A549 (cell line): ENCODE measurements at regions not wholly inside any gene's neighbourhood (a gene's known extent, or its start where the extent isn't known, plus 50 kb on each side); places are given as distances from the start of the nearest gene placed in this dataset.

ENCODE experiments used
- ATAC-seq, 2 experiments: fragments of 200-7000 bp in 1 of 2; fragments of >200 bp in 1 of 2; cut with Nextera tagmentation in 1 of 2; cut with Tn5 transposase in 1 of 2; 3 replicates each; pipeline versions ENCODE4 v1.8.0 to v1.9.1; 2018 to 2020; ENCODE audit warnings: mild to moderate bottlenecking in 1 of 2, moderate library complexity in 1 of 2
- CTCF ChIA-PET: fragments of 300-600 bp; sonication (Branson Sonifier 250); formaldehyde crosslinking; extraction: SDS; loops from one replicate; lab custom pipeline; 2021; ENCODE audit warnings: antibody characterized with exemption, inconsistent platforms; lab: Yijun Ruan, JAX
- POLR2A ChIA-PET: fragments of 350-600 bp; formaldehyde crosslinking; extraction: SDS; loops from one replicate; lab custom pipeline; 2021; ENCODE audit warnings: antibody characterized with exemption, inconsistent platforms; lab: Yijun Ruan, JAX
- DNase-seq, 2 experiments: peaks; one replicate each; pipeline versions ENCODE4 v3.0.0 to v3.0.0-alpha.2; 2011 to 2016; ENCODE audit warnings: low read depth in 1 of 2, low spot score in 1 of 2
- FAIRE-seq: peaks from 2 replicates; lab custom pipeline; 2011; peaks lifted over from hg19 to GRCh38; lab: Jason Lieb, UNC
- H3K27ac ChIP-seq, 2 experiments: fragments of >200 bp; sonication (Bioruptor Twin); formaldehyde crosslinking; 3 replicates each; pipeline ENCODE4 v1.5.1; 2016 to 2017
- H3K4me1 ChIP-seq: fragments of >200 bp; sonication (Bioruptor Twin); formaldehyde crosslinking; 3 replicates; pipeline ENCODE4 v1.6.1; 2016
- H3K4me2 ChIP-seq: fragments of >200 bp; sonication (Bioruptor Twin); formaldehyde crosslinking; 3 replicates; pipeline ENCODE4 v1.6.1; 2016
- H3K4me3 ChIP-seq: fragments of >200 bp; sonication (Bioruptor Twin); formaldehyde crosslinking; 3 replicates; pipeline ENCODE4 v1.5.1; 2016
- H3K9me3 ChIP-seq: fragments of >200 bp; sonication (Bioruptor Twin); formaldehyde crosslinking; 3 replicates; pipeline ENCODE4 v1.6.1; 2016
- ATOH8 ChIP-seq: fragments of 250-450 bp; sonication (Bioruptor Pico); IDR thresholded peaks from 2 replicates; pipeline ENCODE4 v1.5.0; 2020; ENCODE audit warnings: low read depth, mild to moderate bottlenecking, moderate library complexity
- CHD4 ChIP-seq: fragments of 200-600 bp; sonication (generic); IDR thresholded peaks from 2 replicates; pipeline ENCODE4 v1.6.1; 2016; ENCODE audit warnings: antibody characterized with exemption, mild to moderate bottlenecking, borderline replicate concordance
- ESRRA ChIP-seq: fragments of 150-350 bp; IDR thresholded peaks from 2 replicates; pipeline ENCODE4 v1.6.1; 2014; ENCODE audit warnings: mild to moderate bottlenecking, low read length, borderline replicate concordance
- FOXS1 ChIP-seq: fragments of 250-450 bp; sonication (Bioruptor Pico); IDR thresholded peaks from 2 replicates; pipeline ENCODE4 v1.5.0; 2020; ENCODE audit warnings: mild to moderate bottlenecking, moderate library complexity
- HMGXB4 ChIP-seq: fragments of 250-450 bp; sonication (Bioruptor Pico); IDR thresholded peaks from 2 replicates; pipeline ENCODE4 v1.5.0; 2021; ENCODE audit warnings: mild to moderate bottlenecking, moderate library complexity, borderline replicate concordance
- HOXB13 ChIP-seq: fragments of 250-450 bp; sonication (Bioruptor Pico); IDR thresholded peaks from 2 replicates; pipeline ENCODE4 v1.5.0; 2020; ENCODE audit warnings: low read depth, mild to moderate bottlenecking, moderate library complexity
- JUNB ChIP-seq: fragments of >200 bp; sonication (Bioruptor Twin); formaldehyde crosslinking; IDR thresholded peaks from 2 replicates; pipeline ENCODE4 v1.6.1; 2016
- KDM1A ChIP-seq: fragments of 200-600 bp; sonication (generic); IDR thresholded peaks from 2 replicates; pipeline ENCODE4 v1.6.1; 2016; ENCODE audit warnings: low read depth, mild to moderate bottlenecking
- MAX ChIP-seq: IDR thresholded peaks from 2 replicates; pipeline ENCODE4 v1.6.1; 2012
- PHF8 ChIP-seq: fragments of 200-600 bp; sonication (generic); IDR thresholded peaks from 2 replicates; pipeline ENCODE4 v1.6.1; 2016; ENCODE audit warnings: low read depth, mild to moderate bottlenecking, antibody characterized with exemption, moderate library complexity, borderline replicate concordance
- RAD21 ChIP-seq, 2 experiments: fragments of >200 bp in 1 of 2; sonication (Bioruptor Twin) in 1 of 2; formaldehyde crosslinking in 1 of 2; IDR thresholded peaks in 1 of 2; conservative IDR thresholded peaks in 1 of 2; 2 replicates in 1 of 2; 3 replicates in 1 of 2; pipeline ENCODE4 v1.6.1; 2012 to 2018; ENCODE audit warnings: inconsistent platforms in 1 of 2
- TFCP2L1 ChIP-seq: fragments of 250-450 bp; sonication (Bioruptor Pico); IDR thresholded peaks from 2 replicates; pipeline ENCODE4 v1.5.0; 2021; ENCODE audit warnings: mild to moderate bottlenecking
- TP53 ChIP-seq: fragments of 250-450 bp; sonication (Bioruptor Pico); IDR thresholded peaks from 2 replicates; pipeline ENCODE4 v1.5.0; 2021; ENCODE audit warnings: mild to moderate bottlenecking, moderate library complexity
- WGBS: methylation state at CpG from one replicate; pipeline ENCODE4 v1.1.6; 2017; ENCODE audit errors: missing lambda C conversion rate; 5-methylcytosine and 5-hydroxymethylcytosine counted together
- TF ChIP-seq, protein P1 (sequence below): fragments of >200 bp; sonication (Bioruptor Twin); formaldehyde crosslinking; IDR thresholded peaks from 3 replicates; pipeline ENCODE4 v1.5.1; 2016
- TF ChIP-seq, protein P2 (sequence below): fragments of 450-650 bp; IDR thresholded peaks from 2 replicates; pipeline ENCODE4 v1.6.1; 2014; ENCODE audit warnings: antibody characterized with exemption

GRCh38 chr22:47736186-47737034 is 974.0 kb downstream of the TBC1D22A start (continued):
- TF ChIP-seq, protein P1, sequence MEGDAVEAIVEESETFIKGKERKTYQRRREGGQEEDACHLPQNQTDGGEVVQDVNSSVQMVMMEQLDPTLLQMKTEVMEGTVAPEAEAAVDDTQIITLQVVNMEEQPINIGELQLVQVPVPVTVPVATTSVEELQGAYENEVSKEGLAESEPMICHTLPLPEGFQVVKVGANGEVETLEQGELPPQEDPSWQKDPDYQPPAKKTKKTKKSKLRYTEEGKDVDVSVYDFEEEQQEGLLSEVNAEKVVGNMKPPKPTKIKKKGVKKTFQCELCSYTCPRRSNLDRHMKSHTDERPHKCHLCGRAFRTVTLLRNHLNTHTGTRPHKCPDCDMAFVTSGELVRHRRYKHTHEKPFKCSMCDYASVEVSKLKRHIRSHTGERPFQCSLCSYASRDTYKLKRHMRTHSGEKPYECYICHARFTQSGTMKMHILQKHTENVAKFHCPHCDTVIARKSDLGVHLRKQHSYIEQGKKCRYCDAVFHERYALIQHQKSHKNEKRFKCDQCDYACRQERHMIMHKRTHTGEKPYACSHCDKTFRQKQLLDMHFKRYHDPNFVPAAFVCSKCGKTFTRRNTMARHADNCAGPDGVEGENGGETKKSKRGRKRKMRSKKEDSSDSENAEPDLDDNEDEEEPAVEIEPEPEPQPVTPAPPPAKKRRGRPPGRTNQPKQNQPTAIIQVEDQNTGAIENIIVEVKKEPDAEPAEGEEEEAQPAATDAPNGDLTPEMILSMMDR = no peak
- TF ChIP-seq ATOH8 (CRISPR knock-in tag) (no peak), HMGXB4 (no peak)

- Histone ChIP-seq H3K9me3 (peaks cover 7% of the 10 kb centered on the region; the same call in 1 of the 3 replicates), H3K4me3 (no peak overlapping the region), H3K4me2 (no peak overlapping the region), H3K4me1 (no peaks in the 10 kb centered on the region), H3K27ac (no peak overlapping the region)
- DNase-seq (no peak), FAIRE-seq (no peak), ATAC-seq (no peak)
- 34% methylated on average over 3 of the region's 7 CpGs for WGBS
- CTCF ChIA-PET = no interaction called here
- TF ChIP-seq ESRRA (no peak), PHF8 (no peak), CHD4 (no peak), HOXB13 (CRISPR knock-in tag) (no peak), MAX (no peak), FOXS1 (CRISPR knock-in tag) (no peak)
- TF ChIP-seq, protein P2, sequence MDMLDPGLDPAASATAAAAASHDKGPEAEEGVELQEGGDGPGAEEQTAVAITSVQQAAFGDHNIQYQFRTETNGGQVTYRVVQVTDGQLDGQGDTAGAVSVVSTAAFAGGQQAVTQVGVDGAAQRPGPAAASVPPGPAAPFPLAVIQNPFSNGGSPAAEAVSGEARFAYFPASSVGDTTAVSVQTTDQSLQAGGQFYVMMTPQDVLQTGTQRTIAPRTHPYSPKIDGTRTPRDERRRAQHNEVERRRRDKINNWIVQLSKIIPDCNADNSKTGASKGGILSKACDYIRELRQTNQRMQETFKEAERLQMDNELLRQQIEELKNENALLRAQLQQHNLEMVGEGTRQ = no peak
- POLR2A ChIA-PET = no interaction called here
Measured at GRCh38 chr22:47734511-47734910, 972.1 kb downstream of the TBC1D22A start.

GRCh38 chr22:47727641-47728040 is 965.2 kb downstream of the TBC1D22A start:
- no peak overlapping the region for H3K27ac ChIP-seq
- H3K4me2 ChIP-seq = no peak overlapping the region
- H3K4me3 ChIP-seq = no peak overlapping the region
- no peak for FAIRE-seq
- TF ChIP-seq KDM1A = no peak
- no peak for TF ChIP-seq TFCP2L1 (CRISPR knock-in tag)
- no peak for TF ChIP-seq JUNB
- no peak for TF ChIP-seq TP53
- TF ChIP-seq RAD21 (conservative IDR thresholded peaks at IDR 0.05 in 1 of 2, IDR thresholded peaks at IDR 0.05 in 1 of 2) = no peak
- TF ChIP-seq, all 56 proteins: peak for 0
- no peak for DNase-seq
- ChIA-PET POLR2A (no interaction called here), CTCF (no interaction called here)
- Histone ChIP-seq H3K4me1 (no peaks in the 10 kb centered on the region), H3K9me3 (peaks cover 7% of the 10 kb centered on the region; the same call in 1 of the 3 replicates)
- no peak for ATAC-seq
- 6% methylated on average over 1 of the region's 1 CpG for WGBS
